ENCODE measurements at regions not wholly inside any gene's neighbourhood (a gene's known extent, or its start where the extent isn't known, plus 50 kb on each side); places are given as distances from the start of the nearest gene placed in this dataset.

DNA sequence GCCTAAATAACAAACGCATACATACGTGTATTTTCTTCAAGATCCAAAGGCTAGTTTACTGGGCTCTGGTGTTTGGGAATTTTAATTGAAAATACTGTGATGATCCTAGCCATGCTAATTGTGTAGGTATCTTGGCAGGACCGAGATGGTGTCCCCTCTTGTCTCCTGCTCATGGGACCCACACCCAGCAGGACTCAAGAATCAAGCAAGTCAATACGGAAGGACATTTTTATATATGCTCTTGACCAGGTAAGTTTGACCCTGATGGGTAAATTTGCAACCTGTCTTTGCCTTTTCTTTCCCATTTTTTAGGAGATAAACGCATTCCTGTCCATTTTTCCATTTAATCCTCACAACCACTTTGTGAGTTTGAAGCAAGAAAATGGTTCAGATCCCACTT lies 111.8 kb upstream of the MYCN start:
- DNase-seq: no peak

DNA sequence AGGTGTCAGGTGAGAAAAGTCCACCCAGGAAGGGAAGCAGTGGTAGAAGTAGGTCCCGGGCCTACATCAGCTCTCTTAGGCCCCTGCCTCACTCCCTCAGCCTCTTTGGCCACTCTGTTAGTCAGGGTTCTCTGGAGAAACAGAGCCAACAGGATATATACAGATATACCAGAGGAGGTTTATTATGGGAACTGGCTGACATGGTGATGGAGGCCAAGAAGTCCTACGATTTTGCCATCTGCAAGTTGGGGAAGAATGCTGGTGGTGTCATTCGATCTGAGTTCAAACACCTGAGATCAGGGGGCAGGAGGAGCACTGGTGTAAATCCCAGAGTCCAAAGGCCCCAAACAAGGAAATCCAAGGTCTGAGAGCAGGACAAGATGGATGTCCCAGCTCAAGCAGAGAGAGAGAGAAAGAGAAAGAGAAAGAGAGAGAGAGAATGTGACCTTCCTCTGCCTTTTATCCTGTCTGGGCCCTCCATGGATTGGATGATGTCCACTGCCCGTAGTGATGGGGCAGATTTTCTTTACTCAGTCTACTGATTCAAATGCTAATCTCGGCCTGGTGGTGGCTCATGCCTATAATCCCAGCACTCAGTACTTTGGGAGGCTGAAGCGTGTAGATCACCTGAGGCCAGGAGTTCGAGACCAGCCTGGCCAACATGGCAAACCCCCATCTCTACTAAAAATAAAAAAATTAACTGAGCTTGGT lies 111.1 kb upstream of the MYCN start:
- DNase-seq: no peak

DNA sequence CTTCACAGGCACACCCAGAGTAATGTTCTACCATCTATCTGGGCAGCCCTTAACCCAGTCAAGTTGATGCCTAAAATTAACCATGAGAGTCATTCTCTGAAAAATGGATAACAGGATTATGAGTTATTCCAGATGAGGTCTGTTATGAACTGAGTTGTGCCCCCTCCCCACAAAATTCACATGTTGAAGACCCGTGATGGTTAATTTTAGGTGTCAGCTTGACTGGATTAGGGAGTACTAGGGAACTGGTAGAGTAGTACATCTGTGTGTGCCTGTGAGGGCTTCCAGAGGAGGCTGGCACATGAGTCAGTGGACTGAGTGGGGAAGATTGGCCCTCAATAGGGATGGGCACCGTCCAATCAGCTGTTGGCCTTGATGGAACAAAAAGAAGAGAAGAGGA lies 110.4 kb upstream of the MYCN start:
- no peak for DNase-seq

DNA sequence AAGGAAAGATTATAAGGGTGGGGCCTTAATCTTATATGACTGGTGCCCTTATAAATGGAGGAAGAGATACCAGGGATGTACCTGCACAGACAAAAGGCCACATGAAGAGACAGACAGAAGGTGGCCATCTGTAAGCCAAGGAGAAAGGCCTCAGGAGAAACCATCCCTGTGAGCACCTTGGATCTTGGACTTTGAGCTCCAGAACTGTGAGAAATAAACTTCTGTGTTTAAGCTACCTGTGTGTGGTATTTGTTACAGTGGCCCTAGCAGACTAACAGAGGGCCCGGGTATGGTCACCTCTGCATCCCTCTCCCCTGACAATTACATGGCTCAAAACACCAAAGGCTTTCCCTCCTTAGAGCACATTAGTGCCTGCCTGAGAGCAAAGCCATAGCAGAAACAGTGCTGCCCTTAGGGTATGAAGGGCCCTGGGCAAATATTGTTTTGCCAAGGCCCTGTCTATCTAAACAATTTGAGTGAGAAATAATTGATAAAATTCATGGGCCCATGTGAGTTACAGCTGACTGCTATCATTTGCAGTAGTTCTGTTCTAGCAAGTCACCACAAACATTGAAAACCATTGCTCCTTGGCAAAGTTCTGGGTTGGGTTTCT lies 109.3 kb upstream of the MYCN start:
- DNase-seq: no peak

DNA sequence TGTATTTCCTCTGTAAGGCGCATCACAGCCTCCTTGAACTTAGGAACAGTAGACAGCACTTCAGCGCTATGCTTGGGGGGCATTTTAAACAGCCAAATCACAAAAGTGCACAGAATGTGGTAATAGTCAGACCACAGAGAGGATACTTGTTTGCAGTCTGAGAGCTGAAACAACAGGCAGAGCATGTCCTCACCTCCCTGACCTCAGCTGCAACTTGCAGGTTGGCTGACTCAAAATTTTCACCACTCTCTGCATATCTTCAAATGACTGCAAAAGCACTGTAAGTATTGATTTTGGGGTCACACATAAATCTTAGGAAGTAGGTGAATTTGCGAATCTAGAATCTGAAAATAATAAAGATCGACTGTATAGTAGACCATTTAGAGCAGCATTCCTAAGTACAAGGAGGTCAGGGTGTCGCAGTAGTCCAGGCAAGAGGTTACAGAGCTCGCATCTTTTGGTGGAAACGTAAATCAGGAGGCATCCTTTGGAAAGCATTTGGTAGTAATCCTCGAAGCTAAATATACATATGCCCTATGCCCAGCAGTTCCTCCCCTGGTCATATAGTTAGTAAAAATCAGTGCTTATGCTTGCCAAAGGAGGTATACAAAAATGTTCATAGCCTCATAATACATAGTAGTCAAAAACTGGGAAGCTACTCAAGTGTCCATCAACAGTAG lies 108.2 kb upstream of the MYCN start:
- DNase-seq: no peak

DNA sequence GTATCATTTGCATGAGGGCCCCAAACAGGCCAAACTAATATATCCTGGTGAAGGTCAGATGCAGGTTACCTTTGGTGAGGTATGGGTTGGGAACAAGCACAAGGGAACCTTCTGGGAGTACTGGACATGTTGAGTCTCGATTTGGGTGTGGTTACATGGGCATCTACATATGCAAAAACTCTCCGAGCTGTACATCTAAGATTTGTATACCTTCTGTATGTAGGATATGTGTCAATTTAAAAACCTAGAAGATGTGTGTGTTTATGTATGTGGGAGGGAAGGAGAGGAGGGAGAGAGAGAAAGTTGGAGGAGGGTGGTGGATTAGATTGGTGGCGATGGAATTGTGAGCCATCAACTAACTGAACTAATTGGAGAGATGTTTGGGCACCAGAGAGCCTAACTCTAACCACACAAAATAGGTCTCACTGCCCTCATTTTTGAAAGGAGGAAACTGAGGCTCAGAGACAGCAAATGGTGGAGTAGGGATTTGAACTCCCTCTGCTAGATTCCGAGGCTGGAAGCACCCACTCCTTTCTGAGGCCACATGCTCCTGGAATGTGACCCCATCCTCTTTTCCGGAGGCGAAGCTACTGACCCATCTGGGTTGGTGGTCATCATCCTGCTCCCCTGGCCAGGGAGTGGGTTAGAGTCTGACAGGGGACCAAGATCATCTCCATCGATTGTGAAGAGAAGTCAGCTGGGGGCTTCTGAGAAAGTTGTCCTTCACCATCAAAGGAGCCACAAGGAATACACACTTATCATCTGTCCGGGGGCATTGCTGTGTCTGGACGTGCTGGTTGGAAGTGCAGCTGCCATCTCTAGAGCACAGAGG lies 107.3 kb upstream of the MYCN start:
- DNase-seq: no peak

DNA sequence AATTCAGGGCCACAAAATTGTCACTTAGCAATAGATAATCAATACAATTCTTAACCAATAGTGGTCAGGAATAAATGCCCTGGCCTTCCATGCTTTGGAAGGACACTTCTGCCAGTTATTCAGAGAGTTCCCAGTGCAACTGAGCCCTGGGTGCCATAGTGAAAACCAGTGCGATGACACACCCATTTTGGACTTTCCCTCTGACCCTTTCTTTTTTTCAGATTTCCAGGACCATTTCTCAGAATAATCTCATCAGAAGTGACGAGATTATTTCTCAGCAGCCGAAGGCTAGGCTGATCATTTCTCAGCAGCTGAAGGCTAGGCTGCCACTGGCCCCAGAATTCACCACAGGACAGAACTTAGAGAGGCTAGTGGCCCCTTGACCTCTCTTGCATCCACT lies 106.6 kb upstream of the MYCN start:
- DNase-seq: no peak

DNA sequence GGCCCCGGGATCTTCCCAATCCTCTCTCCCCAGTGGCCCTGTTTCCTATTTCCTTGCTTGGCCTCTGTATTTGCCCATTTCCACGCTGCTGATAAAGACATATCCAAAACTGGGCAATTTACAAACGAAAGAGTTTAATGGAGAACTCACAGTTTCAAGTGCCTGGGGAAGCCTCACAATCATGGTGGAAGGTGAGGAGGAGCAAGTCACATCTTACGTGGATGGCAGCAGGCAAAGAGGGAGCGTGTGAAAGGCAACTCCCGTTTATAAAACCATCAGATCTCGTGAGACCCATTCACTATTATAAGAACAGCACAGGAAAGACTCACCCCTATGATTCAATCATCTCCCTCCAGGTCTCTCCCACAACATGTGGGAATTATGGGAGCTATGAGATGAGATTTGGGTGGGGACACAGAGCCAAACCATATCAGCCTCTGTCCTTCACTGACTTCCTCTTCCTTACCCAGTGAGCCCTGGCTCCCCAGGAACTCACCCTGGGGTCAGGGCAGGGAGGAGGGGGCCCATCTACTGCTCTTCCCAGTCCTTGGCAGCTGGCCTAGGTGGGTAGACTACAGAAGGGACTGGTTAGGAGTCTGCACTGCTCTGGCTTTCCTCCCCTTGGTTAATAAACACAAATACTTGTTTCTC lies 105.8 kb upstream of the MYCN start:
- DNase-seq: no peak

DNA sequence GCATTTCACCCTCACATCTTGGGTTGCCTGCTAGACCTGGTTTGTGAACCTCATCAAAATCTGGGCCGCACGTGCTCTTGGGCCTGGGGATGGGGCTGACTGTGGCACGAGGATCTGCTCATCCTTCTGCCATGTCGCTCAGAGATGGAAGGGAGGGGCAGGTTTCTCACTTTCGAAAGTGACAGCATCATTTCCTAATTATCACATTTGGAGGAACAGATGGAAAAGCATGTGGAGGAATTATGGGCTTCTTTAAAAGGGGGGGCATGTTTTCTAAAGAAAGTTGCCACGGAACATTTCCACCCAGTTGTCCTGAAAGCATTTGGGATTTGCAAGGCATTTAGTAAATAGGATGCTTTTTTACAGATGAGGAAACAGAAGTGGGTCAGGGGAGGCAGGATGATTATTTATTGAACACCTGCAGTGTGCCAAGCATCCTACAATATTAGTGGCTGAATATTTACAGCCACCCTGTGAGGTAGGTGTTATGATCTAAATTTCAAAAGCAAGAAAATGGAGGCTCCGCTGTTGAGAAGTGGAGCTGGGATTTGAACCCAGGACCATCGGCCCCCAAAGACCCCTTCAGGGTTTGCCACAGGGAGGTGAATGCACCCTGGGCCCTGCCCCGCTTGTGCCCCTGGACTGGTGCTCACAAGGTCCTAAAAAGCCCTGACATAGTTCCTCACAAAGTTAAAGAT lies 104.2 kb upstream of the MYCN start:
- no peak for DNase-seq

DNA sequence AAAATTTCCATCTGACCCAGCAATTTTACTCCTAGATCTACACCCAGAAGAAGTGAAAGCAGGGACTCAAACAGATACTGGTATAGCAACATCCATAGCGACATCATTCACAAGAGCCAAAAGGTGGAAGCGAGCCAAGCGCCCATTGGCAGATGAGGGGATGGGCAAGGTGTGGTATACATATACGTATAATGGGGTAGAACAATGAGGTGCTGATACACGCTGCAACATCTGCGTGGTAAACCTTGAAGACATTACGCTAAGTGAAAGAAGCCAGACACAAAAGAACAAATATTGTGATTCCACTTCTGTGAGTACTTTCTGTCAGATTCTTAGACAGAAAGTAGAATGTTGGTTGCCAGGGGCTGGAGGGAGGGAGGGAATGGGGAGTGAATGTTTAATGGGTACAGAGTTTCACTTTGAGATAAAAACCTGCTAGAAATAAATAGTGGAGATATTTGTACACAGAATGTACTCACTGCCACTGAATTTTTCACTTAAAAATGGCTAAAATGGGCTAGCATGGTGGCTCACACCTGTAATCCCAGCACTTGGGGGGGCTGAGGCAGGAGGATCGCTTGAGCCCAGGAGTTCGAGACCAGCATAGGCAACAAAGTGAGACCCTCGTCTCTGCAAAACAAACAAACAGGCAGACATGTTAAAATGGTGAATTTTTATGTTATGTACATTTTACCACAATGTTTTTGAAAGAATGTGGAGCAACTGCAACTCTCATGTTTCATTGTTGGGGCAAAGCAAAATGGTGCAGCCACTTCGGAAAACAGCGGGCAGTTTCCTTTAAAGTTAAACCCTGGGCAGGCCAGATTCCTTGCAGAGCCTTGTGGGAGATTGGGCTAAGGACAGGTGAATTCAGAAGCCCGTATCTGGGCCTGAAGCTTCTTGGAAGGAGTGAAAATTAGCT lies 103.4 kb upstream of the MYCN start:
- DNase-seq: no peak

DNA sequence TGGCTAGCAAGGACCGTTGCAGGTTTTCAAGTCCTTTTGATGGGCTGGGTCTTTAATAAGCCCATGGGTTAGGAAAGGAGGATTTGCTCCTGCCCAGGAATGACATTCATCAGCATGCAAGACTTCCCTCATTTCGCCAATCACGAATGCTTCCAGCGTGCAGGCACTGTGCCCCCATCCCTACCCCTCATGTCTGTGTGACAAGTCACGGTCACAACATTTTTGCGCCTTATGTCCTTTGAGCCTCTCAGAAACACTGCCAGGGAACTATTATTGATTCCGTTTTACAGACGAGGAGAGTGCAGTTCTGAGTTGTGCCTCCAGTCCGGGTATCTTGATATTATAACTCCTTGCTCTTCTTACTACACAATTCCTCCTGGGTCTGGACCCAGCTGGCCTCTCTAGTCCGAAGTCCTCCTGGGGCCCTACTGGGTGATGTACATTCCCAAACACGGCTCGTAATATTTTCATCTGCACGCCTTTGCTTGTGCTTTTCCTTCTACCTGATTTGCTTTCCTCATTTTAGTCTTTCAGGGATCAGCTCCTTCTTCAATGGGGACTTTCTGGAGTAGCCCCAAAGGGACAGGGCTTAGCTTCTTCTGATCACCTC lies 101.8 kb upstream of the MYCN start:
- DNase-seq: no peak

DNA sequence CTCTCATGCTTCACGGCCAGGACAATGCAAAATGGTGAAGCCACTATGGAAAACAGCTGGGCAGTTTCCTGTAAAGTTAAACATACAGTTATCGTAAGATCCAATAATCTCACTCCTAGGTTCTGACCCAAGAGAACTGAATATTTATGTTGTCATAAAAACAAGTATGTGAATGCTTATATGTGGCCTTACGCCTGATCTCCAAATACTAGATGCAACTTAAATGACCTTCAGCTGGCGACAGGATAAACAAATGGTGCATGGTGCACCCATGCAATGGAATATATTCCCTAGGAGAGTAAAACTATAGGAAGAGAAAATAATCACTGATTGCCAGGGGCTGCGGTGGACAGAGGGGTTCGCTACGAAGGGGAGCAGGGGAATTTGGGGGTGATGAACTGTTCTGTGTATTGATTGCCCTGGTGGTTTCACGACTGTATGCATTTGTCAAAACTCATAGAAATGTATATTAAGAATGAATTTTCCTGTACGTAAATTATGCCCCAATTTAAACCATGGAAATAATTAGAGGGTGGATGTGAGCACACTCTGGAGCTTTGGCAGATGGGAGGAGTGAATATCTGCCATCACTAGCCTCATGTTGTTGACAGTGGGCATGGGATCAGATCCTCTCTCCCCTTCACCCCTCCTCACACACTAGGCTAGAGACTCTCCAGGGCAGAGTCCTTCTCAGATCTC lies 100.8 kb upstream of the MYCN start:
- no peak for DNase-seq

DNA sequence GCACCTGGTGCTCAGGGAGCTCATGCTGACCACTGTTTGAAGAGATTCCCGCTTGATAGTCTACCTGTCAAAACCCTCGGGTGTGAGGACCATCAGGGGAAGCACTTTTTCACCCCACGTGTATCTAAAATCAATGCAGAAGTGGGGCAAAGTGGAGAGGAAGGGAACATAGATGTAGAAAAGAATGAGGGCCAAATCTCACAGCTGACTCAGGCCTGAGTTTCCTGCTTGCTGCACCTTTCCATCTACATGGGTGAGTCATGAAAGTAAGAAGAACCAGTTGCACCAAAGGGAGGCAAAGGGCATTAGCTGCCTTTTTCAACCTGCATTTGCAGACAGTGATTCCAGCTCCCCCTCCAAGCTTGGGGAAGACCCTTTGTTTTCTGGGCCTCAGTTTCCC lies 100.2 kb upstream of the MYCN start:
- no peak for DNase-seq

DNA sequence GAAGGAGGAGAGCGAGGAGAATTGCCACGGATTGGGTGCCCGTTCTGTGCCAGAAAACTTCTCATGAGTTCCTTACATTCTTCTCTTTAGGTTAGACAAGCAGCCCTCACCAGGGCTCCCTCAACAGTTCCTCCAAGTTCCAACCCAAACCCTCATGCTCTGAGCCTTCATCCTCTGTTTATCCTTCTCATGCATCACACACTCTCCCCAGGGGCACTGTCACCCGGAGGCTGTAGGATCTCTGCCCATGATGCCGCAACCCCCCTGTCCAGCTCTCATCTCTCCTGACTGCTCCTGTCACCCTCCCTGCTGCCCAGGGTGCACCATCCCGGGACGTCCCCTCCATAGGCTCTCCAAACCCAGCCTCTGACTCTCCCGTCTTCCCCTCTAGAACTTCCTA lies 99.4 kb upstream of the MYCN start:
- DNase-seq: no peak

DNA sequence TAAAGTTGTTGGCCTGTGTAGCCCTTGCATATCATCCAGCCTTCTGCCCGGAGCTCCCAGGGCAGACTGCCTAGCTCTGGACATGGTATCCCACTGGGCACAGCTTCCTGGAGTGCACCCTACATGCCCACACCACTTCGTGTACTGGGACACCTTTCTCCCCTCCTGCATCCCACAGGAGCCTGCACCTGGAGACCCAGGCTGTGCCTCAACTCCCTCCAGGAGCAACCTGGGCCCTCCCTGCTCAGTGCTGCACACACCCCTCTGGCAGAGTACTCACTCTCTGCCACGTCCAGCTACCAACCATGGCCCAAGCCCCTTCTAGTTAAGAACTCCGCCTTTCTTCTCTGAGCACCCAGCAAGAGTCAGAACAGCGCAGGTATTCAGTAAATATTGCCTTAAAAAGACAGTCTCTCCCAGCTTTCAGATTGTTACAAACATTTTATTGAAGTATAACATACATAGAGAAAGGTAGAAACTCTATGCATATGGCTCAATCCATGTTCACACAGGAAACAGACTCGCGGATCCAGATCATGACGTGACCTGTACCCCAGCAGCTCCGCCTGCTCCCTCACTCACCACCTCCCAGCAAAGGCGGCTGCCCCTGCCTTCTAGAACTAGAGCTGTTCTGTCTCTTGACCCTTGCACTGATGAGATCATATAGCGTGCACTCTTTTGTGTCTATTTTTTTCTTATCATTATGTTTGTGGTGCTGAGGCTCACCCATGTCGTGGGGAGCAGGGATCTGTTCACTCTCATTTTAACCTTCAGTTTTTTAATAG lies 98.4 kb upstream of the MYCN start:
- DNase-seq: no peak

DNA sequence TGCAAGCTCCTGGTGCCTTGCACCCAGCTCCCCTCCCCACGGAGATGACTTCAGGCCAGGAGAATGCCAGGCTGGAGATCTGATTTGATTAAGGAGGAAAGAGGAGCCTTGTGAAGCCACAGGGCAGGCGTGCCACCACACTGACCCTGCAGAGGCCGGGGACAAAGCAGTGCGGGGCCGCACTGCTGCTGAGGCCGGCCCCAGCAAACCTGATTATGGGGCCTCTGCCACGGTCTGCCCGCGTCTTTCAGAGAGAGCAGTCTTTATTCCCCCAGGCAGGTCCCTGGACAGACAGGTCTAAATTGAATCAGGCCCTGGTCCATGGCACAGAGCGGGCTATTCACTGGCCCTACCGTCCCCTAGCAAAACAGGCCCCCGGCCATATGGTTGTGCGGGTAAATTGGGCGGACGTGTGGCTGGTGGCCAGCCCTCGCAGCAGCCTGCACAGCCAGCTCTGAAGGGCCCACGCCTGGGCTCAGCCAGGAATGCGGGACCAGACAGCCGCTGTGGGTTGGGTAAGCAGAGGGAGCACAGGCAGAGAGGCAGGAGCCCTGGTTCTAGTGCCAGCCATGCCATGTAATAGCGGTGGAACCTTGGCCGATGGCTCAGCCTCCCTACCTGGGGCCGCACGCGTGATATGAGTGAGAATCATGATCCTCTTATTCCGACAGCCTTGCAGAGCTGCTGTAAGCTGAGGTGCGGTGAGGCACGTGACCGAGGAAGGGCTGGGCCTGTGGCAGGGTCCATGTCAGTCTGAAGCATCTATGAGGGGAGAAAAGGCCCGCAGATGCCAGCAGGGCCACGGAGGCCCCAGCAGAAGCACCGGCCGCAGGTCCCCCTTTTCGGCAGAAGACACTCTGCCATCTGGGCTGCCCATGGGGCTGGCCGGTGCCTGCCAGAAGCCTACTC lies 97.3 kb upstream of the MYCN start:
- DNase-seq: peak; percentile 54

DNA sequence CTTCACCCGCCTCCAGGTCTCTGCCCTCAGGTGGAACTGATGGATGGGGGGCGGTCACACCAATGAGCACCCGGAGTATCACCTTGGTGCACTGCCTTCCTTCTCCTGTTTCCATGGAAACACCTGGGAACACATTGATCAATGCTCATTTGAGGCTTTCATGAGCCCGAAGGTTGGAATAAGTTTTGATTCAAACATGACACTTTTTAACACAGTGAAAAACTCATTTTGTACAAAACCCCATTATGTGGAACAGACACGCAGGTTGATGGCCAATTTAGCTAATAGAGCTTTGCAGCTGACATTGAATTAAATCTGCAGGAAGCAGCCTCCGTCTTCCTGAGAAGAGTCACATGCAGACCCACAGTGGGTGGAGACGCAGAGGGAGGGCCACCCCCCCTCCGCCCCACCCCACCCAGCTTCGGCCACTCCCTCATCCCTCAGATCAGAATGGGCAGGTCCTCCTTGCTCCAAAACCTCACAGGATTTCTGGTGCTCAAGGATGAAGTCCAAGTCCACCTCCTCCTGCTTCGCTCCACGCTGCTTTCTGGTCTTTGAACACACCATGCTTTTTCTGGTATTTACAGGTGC lies 96.0 kb upstream of the MYCN start:
- DNase-seq: no peak

DNA sequence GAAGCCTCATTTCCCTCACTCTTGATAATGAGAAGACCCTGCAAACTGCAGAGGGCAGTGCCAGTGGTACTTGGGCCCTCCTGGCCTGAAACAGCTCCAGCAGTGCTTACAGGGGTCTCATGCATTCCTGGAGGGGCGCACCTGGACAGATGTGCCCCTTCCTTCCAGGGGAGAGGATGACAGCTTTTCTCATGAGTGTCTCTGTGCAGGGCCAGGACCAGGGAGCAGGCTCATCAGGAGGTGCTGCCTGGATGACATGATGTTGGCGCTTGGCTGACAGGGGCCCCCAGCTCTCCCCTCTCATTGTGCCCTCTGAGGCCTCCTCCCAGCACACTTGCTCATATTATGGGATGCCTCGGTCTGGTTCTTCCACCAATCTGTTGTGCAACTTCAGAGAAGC lies 95.1 kb upstream of the MYCN start:
- DNase-seq: no peak

Data from right hindlimb (tissue), 1 donor.